T-helper 17 cell (primary cell): ENCODE measurements at regions not wholly inside any gene's neighbourhood (a gene's known extent, or its start where the extent isn't known, plus 50 kb on each side); places are given as distances from the start of the nearest gene placed in this dataset.

Source experiments
- ATAC-seq: fragments of 150-1000 bp; cut with Tn5 transposase; 2 replicates; pipeline ENCODE4 v1.10.0; 2021; ENCODE audit warnings: mild to moderate bottlenecking, moderate library complexity
- DNase-seq, 3 donors: peaks; one replicate each; pipeline versions ENCODE4 v3.0.0 to v3.0.0-alpha.2; 2020 to 2021
- H3K9me3 ChIP-seq: one replicate; pipeline ENCODE4 v1.7.0; 2013; ENCODE audit warnings: low read length, mild to moderate bottlenecking; ENCODE audit not compliant: control insufficient read depth, poor library complexity, severe bottlenecking
- H3K27ac Mint-ChIP-seq: one replicate; pipeline ENCODE4 v1.8.0; 2022; ENCODE audit warnings: mild to moderate bottlenecking, moderate library complexity, mixed read lengths
- H3K27me3 Mint-ChIP-seq: one replicate; pipeline ENCODE4 v1.8.0; 2022; ENCODE audit warnings: mixed read lengths
- H3K36me3 Mint-ChIP-seq: one replicate; pipeline ENCODE4 v1.8.0; 2022; ENCODE audit warnings: low read depth, mixed read lengths
- H3K4me1 Mint-ChIP-seq: one replicate; pipeline ENCODE4 v1.8.0; 2022; ENCODE audit warnings: mild to moderate bottlenecking, mixed read lengths
- H3K4me3 Mint-ChIP-seq: one replicate; pipeline ENCODE4 v1.8.0; 2022; ENCODE audit warnings: mild to moderate bottlenecking, moderate library complexity, mixed read lengths

- Mint-ChIP-seq H3K4me3 (no peak overlapping the region), H3K27ac (no peak overlapping the region), H3K4me1 (no peaks in the 10 kb centered on the region), H3K27me3 (no peaks in the 10 kb centered on the region), H3K36me3 (no peaks in the 10 kb centered on the region)
- ATAC-seq, result no peak
- no peaks in the 10 kb centered on the region for H3K9me3 ChIP-seq
- DNase-seq, result no peak
Observed at GRCh38 chr1:218669431-218669830, 324.3 kb downstream of the TGFB2 start.

- Mint-ChIP-seq H3K36me3 (no peaks in the 10 kb centered on the region), H3K4me3 (no peak overlapping the region), H3K4me1 (no peaks in the 10 kb centered on the region), H3K27me3 (no peaks in the 10 kb centered on the region), H3K27ac (no peak overlapping the region)
- ATAC-seq, result no peak
- no peaks in the 10 kb centered on the region for H3K9me3 ChIP-seq
- DNase-seq, result no peak
Observed at GRCh38 chr1:218670875-218671274, 325.7 kb downstream of the TGFB2 start.

GRCh38 chr1:218671573-218671972, 326.4 kb downstream of the TGFB2 start:
- Mint-ChIP-seq H3K4me3 (no peak overlapping the region), H3K27ac (no peak overlapping the region), H3K27me3 (no peaks in the 10 kb centered on the region), H3K36me3 (no peaks in the 10 kb centered on the region), H3K4me1 (no peaks in the 10 kb centered on the region)
- ATAC-seq (no peak), DNase-seq (no peak)
- H3K9me3 ChIP-seq, result no peaks in the 10 kb centered on the region

- ATAC-seq (no peak), DNase-seq (no peak)
- no peak overlapping the region for H3K27ac Mint-ChIP-seq
- H3K27me3 Mint-ChIP-seq, result no peaks in the 10 kb centered on the region
- no peaks in the 10 kb centered on the region for H3K9me3 ChIP-seq
- H3K4me1 Mint-ChIP-seq, result no peaks in the 10 kb centered on the region
- H3K36me3 Mint-ChIP-seq, result no peaks in the 10 kb centered on the region
- H3K4me3 Mint-ChIP-seq, result no peak overlapping the region
Observed at GRCh38 chr1:218673170-218673569, 328.0 kb downstream of the TGFB2 start.

GRCh38 chr1:218674280-218674773, 329.2 kb downstream of the TGFB2 start:
- no peaks in the 10 kb centered on the region for H3K36me3 Mint-ChIP-seq
- no peak overlapping the region for H3K4me3 Mint-ChIP-seq
- H3K27ac Mint-ChIP-seq, result no peak overlapping the region
- H3K4me1 Mint-ChIP-seq, result no peaks in the 10 kb centered on the region
- H3K9me3 ChIP-seq, result no peaks in the 10 kb centered on the region
- no peak for ATAC-seq
- no peaks in the 10 kb centered on the region for H3K27me3 Mint-ChIP-seq
- no peak for DNase-seq

GRCh38 chr1:218677026-218677425, 331.9 kb downstream of the TGFB2 start:
- ATAC-seq (no peak), DNase-seq (no peak)
- Mint-ChIP-seq H3K4me3 (no peak overlapping the region), H3K27me3 (no peaks in the 10 kb centered on the region), H3K27ac (no peak overlapping the region), H3K4me1 (no peaks in the 10 kb centered on the region), H3K36me3 (no peaks in the 10 kb centered on the region)
- H3K9me3 ChIP-seq, result no peaks in the 10 kb centered on the region

GRCh38 chr1:218679391-218679790, 334.3 kb downstream of the TGFB2 start:
- H3K27me3 Mint-ChIP-seq, result no peaks in the 10 kb centered on the region
- DNase-seq (no peak), ATAC-seq (no peak)
- H3K4me1 Mint-ChIP-seq, result no peaks in the 10 kb centered on the region
- H3K36me3 Mint-ChIP-seq, result no peaks in the 10 kb centered on the region
- no peaks in the 10 kb centered on the region for H3K9me3 ChIP-seq
- H3K27ac Mint-ChIP-seq, result no peak overlapping the region
- no peak overlapping the region for H3K4me3 Mint-ChIP-seq

- H3K36me3 Mint-ChIP-seq, result no peaks in the 10 kb centered on the region
- no peak overlapping the region for H3K4me3 Mint-ChIP-seq
- ATAC-seq, result no peak
- H3K27ac Mint-ChIP-seq, result no peak overlapping the region
- no peaks in the 10 kb centered on the region for H3K4me1 Mint-ChIP-seq
- H3K9me3 ChIP-seq, result no peaks in the 10 kb centered on the region
- DNase-seq, result no peak
- no peaks in the 10 kb centered on the region for H3K27me3 Mint-ChIP-seq
Observed at GRCh38 chr1:218679988-218680748, 335.0 kb downstream of the TGFB2 start.

GRCh38 chr1:218683242-218683641, 338.1 kb downstream of the TGFB2 start:
- no peaks in the 10 kb centered on the region for H3K36me3 Mint-ChIP-seq
- H3K9me3 ChIP-seq, result no peaks in the 10 kb centered on the region
- no peak overlapping the region for H3K4me3 Mint-ChIP-seq
- no peaks in the 10 kb centered on the region for H3K27me3 Mint-ChIP-seq
- ATAC-seq, result no peak
- H3K27ac Mint-ChIP-seq, result no peak overlapping the region
- H3K4me1 Mint-ChIP-seq, result no peaks in the 10 kb centered on the region
- DNase-seq, result no peak

- H3K36me3 Mint-ChIP-seq, result no peaks in the 10 kb centered on the region
- H3K27me3 Mint-ChIP-seq, result no peaks in the 10 kb centered on the region
- no peak overlapping the region for H3K4me3 Mint-ChIP-seq
- no peaks in the 10 kb centered on the region for H3K9me3 ChIP-seq
- no peak overlapping the region for H3K27ac Mint-ChIP-seq
- H3K4me1 Mint-ChIP-seq, result no peaks in the 10 kb centered on the region
- no peak for DNase-seq
- no peak for ATAC-seq
Observed at GRCh38 chr1:218686258-218686657, 341.1 kb downstream of the TGFB2 start.

GRCh38 chr1:218686761-218687160, 341.6 kb downstream of the TGFB2 start:
- Mint-ChIP-seq H3K4me1 (no peaks in the 10 kb centered on the region), H3K4me3 (no peak overlapping the region), H3K27me3 (no peaks in the 10 kb centered on the region), H3K27ac (no peak overlapping the region), H3K36me3 (no peaks in the 10 kb centered on the region)
- H3K9me3 ChIP-seq, result no peaks in the 10 kb centered on the region
- ATAC-seq (no peak), DNase-seq (no peak)

GRCh38 chr1:218692808-218693207, 347.7 kb downstream of the TGFB2 start:
- H3K4me3 Mint-ChIP-seq, result no peak overlapping the region
- H3K4me1 Mint-ChIP-seq, result no peaks in the 10 kb centered on the region
- no peak for ATAC-seq
- H3K27me3 Mint-ChIP-seq, result no peaks in the 10 kb centered on the region
- no peaks in the 10 kb centered on the region for H3K9me3 ChIP-seq
- no peak for DNase-seq
- no peak overlapping the region for H3K27ac Mint-ChIP-seq
- no peaks in the 10 kb centered on the region for H3K36me3 Mint-ChIP-seq

- ATAC-seq, result no peak
- no peak overlapping the region for H3K4me3 Mint-ChIP-seq
Observed at GRCh38 chr1:218693599-218693998, 348.5 kb downstream of the TGFB2 start.

GRCh38 chr1:218694085-218694484, 348.9 kb downstream of the TGFB2 start:
- DNase-seq (no peak), ATAC-seq (no peak)
- Mint-ChIP-seq H3K27ac (no peak overlapping the region), H3K4me1 (no peaks in the 10 kb centered on the region), H3K36me3 (no peaks in the 10 kb centered on the region), H3K27me3 (no peaks in the 10 kb centered on the region), H3K4me3 (no peak overlapping the region)
- H3K9me3 ChIP-seq, result no peaks in the 10 kb centered on the region

More at GRCh38 chr1:218693599-218693998, 348.5 kb downstream of the TGFB2 start:
- DNase-seq, result no peak
- no peaks in the 10 kb centered on the region for H3K9me3 ChIP-seq
- Mint-ChIP-seq H3K27me3 (no peaks in the 10 kb centered on the region), H3K27ac (no peak overlapping the region), H3K4me1 (no peaks in the 10 kb centered on the region), H3K36me3 (no peaks in the 10 kb centered on the region)
